Ovary (tissue), 3 donors: ENCODE measurements at regions not wholly inside any gene's neighbourhood (a gene's known extent, or its start where the extent isn't known, plus 50 kb on each side); places are given as distances from the start of the nearest gene placed in this dataset.

ENCODE experiments used
- POLR2A ChIP-seq: fragments of 450-650 bp; IDR thresholded peaks from one replicate; pipeline ENCODE4 v1.6.1; 2017; ENCODE audit warnings: antibody characterized with exemption, mild to moderate bottlenecking, moderate library complexity
- TF ChIP-seq, protein P1 (sequence below), 3 donors: fragments of 450-650 bp in 2 of 3; fragments of 200-600 bp in 1 of 3; IDR thresholded peaks; one replicate each; pipeline versions ENCODE4 v1.5.1 to v1.8.0; 2016 to 2022; ENCODE audit warnings: antibody characterized with exemption in 3 of 3, mild to moderate bottlenecking in 1 of 3
- donor health status: DM: no; HTN: no; CAD: no.

GRCh38 chr1:222375701-222376100 is 172.2 kb downstream of the HHIPL2 start:
- TF ChIP-seq, protein P1, sequence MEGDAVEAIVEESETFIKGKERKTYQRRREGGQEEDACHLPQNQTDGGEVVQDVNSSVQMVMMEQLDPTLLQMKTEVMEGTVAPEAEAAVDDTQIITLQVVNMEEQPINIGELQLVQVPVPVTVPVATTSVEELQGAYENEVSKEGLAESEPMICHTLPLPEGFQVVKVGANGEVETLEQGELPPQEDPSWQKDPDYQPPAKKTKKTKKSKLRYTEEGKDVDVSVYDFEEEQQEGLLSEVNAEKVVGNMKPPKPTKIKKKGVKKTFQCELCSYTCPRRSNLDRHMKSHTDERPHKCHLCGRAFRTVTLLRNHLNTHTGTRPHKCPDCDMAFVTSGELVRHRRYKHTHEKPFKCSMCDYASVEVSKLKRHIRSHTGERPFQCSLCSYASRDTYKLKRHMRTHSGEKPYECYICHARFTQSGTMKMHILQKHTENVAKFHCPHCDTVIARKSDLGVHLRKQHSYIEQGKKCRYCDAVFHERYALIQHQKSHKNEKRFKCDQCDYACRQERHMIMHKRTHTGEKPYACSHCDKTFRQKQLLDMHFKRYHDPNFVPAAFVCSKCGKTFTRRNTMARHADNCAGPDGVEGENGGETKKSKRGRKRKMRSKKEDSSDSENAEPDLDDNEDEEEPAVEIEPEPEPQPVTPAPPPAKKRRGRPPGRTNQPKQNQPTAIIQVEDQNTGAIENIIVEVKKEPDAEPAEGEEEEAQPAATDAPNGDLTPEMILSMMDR (IDR thresholded peaks at IDR 0.05): no peak
- no peak for TF ChIP-seq POLR2A
